ENCODE measurements at regions not wholly inside any gene's neighbourhood (a gene's known extent, or its start where the extent isn't known, plus 50 kb on each side); places are given as distances from the start of the nearest gene placed in this dataset.

- DNase-seq (ENCODE audit: low read depth, low spot score) (no peak), ATAC-seq (no peak; the same call in 1 of the 2 replicates)
- in situ Hi-C loops (cut with HindIII; ENCODE audit: low pct_unique_long_range_greater_than_20kb, low sequenced_read_pairs) (no loop called here), intact Hi-C loops (cut with micrococcal nuclease; ENCODE audit: unreplicated experiment) (no loop called here)
- Histone ChIP-seq H3K4me1 (ENCODE audit: control insufficient read depth, insufficient read depth, low read length) (no peaks in the 10 kb centered on the region), H3K9me3 (ENCODE audit: control insufficient read depth, insufficient read depth, low read depth, low read length) (no peaks in the 10 kb centered on the region), H3K27me3 (ENCODE audit: control insufficient read depth, insufficient read depth, low read length) (no peaks in the 10 kb centered on the region), H3K27ac (ENCODE audit: low read length) (no peak overlapping the region), H3K36me3 (ENCODE audit: control insufficient read depth, insufficient read depth, low read length) (no peaks in the 10 kb centered on the region), H3K4me3 (ENCODE audit: low read depth in 2 of 2, low read length in 2 of 2) (no peak overlapping the region)
- POLR2A ChIA-PET, result no interaction called here
- CTCF ChIA-PET, result no interaction called here
- no peak for TF ChIP-seq REST (IDR thresholded peaks at IDR 0.05; ENCODE audit: insufficient read depth in 1 of 2, low read depth in 2 of 2, low read length in 1 of 2)
- TF ChIP-seq TCF7L2 (IDR thresholded peaks at IDR 0.05; ENCODE audit: low read depth, low read length), result no peak
- TF ChIP-seq CTCF (IDR thresholded peaks at IDR 0.05), result no peak
- no peak for TF ChIP-seq SIN3A (IDR thresholded peaks at IDR 0.05; ENCODE audit: borderline replicate concordance, insufficient read depth, low read depth, low read length)
- no peak for TF ChIP-seq POLR2AphosphoS5 (IDR thresholded peaks at IDR 0.05; ENCODE audit: low read depth, low read length)
- BruUV-seq (replicated peaks), result no TSS peak
Observed at GRCh38 chr11:114813189-114813718, 134.9 kb downstream of the NXPE2 start.

- intact Hi-C loops (cut with micrococcal nuclease; ENCODE audit: unreplicated experiment), result no loop called here
- no TSS peak for BruUV-seq (replicated peaks)
Observed at GRCh38 chr11:114815176-114815575, 136.8 kb downstream of the NXPE2 start.

More at GRCh38 chr11:114815176-114815575, 136.8 kb downstream of the NXPE2 start:
- POLR2A ChIA-PET, result no interaction called here
- H3K4me3 ChIP-seq (ENCODE audit: low read depth in 2 of 2, low read length in 2 of 2), result no peak overlapping the region
- in situ Hi-C loops (cut with HindIII; ENCODE audit: low pct_unique_long_range_greater_than_20kb, low sequenced_read_pairs), result no loop called here
- H3K27me3 ChIP-seq (ENCODE audit: control insufficient read depth, insufficient read depth, low read length), result no peaks in the 10 kb centered on the region
- ATAC-seq (no peak), DNase-seq (ENCODE audit: low read depth, low spot score) (no peak)
- no peaks in the 10 kb centered on the region for H3K9me3 ChIP-seq (ENCODE audit: control insufficient read depth, insufficient read depth, low read depth, low read length)
- CTCF ChIA-PET, result no interaction called here
- H3K27ac ChIP-seq (ENCODE audit: low read length), result no peak overlapping the region
- no peak for TF ChIP-seq TCF7L2 (IDR thresholded peaks at IDR 0.05; ENCODE audit: low read depth, low read length)
- no peak for TF ChIP-seq CTCF (IDR thresholded peaks at IDR 0.05)
- TF ChIP-seq REST (IDR thresholded peaks at IDR 0.05; ENCODE audit: insufficient read depth in 1 of 2, low read depth in 2 of 2, low read length in 1 of 2), result no peak
- TF ChIP-seq SIN3A (IDR thresholded peaks at IDR 0.05; ENCODE audit: borderline replicate concordance, insufficient read depth, low read depth, low read length), result no peak
- TF ChIP-seq POLR2AphosphoS5 (IDR thresholded peaks at IDR 0.05; ENCODE audit: low read depth, low read length), result no peak
- H3K4me1 ChIP-seq (ENCODE audit: control insufficient read depth, insufficient read depth, low read length), result no peaks in the 10 kb centered on the region
- no peaks in the 10 kb centered on the region for H3K36me3 ChIP-seq (ENCODE audit: control insufficient read depth, insufficient read depth, low read length)

All from Panc1 (cell line).